NCI-H2171 treated with DMSO at 0.1 percent for 48 hours (cell line): ENCODE measurements at regions not wholly inside any gene's neighbourhood (a gene's known extent, or its start where the extent isn't known, plus 50 kb on each side); places are given as distances from the start of the nearest gene placed in this dataset.

Experiments
- DNase-seq: peaks from one replicate; lab custom pipeline; 2025; lab: John Stamatoyannopoulos, UW

GRCh38 chr22:47228767-47229166 is 466.3 kb downstream of the TBC1D22A start:
- DNase-seq, result no peak

- no peak for DNase-seq
These were observed 463.6 kb downstream of the TBC1D22A start for GRCh38 chr22:47225931-47226633.

DNA sequence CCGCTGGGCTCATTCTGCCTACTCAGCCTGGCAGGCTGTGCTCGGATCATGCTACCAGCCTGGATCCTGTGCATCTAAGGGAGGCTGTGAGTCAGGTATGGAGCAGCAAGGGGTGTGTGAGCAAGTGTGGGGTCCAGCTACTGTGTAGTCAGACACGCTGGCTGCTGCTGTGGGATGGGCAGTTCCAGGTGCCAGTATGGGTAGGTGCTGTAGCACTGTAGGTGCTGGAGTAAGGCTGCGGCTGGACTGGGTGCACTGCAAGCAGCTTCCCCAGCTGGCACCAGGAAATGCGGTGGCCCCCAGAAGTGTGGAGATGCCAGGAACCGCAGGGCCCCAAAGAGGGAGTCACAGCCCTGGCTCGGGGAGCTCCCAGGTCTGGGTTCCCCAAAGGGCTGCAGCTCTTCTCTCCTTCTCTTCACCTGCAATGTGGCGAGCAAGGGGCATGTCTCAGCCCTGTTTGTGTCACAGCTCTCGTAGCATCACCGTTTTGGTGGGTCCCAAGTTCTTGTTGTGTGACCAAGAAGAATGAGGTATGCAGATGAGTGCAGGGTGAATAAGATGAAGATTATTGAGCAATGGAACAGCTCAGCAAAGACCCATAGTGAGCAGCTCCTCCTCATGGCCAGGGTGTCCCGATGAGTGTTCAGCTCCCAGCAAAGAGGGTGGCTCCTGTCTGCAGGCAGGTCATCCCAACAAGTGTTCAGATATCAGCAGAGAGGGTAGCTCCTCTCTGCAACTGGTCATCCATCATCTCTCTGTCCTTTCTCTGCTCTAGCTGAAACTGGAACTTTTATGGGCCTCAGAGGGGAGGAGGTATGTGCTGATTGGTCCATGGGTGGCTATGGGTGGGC is 462.9 kb downstream of the TBC1D22A start:
- DNase-seq, result no peak
